ENCODE measurements at regions not wholly inside any gene's neighbourhood (a gene's known extent, or its start where the extent isn't known, plus 50 kb on each side); places are given as distances from the start of the nearest gene placed in this dataset.

DNA sequence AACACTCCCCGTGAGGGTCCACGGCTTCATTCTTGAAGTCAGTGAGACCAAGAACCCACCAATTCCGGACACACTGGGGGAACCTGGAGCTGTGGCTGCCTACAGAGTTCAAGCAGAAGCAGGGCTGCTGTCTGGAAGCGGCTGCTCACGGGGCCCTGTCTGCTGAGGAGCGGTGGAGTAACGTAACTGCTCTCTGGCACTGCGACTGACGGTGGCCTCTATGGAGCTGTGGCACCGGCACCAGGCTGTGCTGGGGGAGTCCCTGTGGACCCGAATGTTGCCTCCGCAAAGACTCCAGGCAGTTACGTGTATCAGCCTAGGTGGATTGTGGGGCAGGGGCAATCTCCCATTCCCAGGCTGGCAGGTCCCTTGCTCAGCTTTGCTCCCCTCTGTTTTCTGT, 703.3 kb upstream of the FRG1 start:
- DNase-seq (ENCODE audit: low read depth in 2 of 2), result no peak

DNA sequence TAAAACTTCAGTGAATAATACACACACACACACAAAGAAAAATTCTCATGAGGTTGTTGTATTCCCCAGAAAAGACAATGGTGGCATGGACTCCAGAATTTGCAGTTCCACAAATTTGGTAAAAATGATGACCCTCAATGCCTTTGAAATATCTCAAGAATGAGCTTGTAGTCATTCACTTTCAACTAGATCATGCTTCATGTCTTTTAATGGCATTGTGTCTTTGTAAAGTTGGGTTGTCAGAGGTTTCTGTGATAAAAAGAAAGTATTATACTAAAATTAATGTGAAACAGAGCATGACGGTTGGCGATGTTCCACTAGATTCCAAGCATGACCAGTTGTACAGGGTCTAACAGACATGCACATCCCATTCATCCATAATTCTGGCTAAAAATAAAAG, 685.0 kb upstream of the FRG1 start:
- no peak for DNase-seq (ENCODE audit: low read depth in 2 of 2)

GRCh38 chr4:189261475-189261874, 679.2 kb upstream of the FRG1 start:
- no peak for DNase-seq (ENCODE audit: low read depth in 2 of 2)

GRCh38 chr4:189265515-189265914, 675.2 kb upstream of the FRG1 start:
- DNase-seq (ENCODE audit: low read depth in 2 of 2), result no peak

DNA sequence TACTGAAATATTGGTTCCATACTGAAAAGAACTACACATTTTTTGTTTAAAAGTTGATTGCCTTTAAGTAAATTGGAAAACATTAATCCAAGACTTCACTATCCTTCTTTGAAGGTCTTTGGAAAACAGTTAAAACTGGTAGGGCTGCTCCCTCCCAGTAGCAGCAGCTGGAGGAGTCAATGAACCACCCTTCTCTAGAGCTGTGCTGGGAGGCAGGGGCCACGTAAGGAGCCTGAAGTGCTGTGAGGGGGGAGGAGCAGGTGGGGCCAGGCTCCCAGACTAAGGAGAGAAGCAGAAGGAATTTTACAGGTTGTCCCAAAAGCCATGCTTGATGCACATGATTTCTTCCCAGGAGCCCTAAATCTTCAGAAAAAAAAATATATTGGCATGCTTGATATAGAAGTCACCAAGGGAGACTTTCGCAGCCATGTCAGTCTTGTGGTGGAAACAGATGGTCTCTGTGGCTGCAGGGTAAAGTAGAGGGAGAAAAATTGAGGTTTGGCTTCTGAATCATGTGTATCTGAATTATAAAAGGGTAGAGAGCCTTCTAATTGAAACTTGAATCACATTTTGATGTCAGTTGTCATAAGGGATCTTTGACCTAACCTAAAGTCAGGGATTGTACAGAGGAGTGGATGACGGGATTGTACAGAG, 673.2 kb upstream of the FRG1 start:
- no peak for DNase-seq (ENCODE audit: low read depth in 2 of 2)

- DNase-seq (ENCODE audit: low read depth in 2 of 2), result no peak
Measured at GRCh38 chr4:189278597-189279165, 662.0 kb upstream of the FRG1 start.

GRCh38 chr4:189279188-189279587, 661.5 kb upstream of the FRG1 start:
- no peak for DNase-seq (ENCODE audit: low read depth in 2 of 2)

DNA sequence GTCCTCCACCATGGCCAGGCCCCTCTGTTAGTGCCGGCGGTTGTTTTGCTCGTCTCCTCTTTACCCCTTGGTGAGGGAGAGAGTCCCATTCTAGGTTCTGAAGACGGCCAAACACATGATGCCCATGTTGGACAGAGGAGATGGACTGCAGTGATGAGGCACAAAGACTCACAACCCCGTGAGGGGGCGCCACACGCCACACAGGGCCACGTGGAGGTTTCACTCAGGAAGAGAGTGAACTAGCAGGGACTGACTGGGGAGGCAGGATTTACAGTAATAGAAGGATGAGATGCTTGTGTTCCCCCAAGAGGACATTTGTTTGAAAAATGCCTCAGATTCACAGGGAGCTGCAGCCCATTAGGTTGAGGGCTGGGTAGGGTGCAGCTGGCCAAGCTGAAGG, 655.3 kb upstream of the FRG1 start:
- DNase-seq (ENCODE audit: low read depth in 2 of 2), result no peak

DNA sequence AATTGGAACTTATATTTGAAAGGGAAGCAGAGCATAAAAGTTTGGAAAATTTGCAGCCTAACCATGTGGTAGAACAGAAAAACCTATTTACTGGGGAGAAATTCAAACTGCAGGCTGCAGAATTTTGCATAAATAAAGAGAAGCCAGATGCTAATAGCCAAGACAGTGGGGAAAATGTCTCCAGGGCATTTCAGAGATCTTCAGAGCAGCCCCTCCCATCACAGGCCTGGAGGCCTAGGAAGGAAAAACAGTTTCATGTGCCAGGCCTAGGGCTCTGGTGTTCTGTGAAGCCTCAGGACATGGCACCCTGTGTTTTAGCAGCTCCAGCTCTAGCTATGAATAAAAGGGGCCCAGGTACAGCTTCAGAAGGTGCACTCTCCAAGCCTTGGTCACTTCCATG, 648.7 kb upstream of the FRG1 start:
- DNase-seq (ENCODE audit: low read depth in 2 of 2), result no peak

DNA sequence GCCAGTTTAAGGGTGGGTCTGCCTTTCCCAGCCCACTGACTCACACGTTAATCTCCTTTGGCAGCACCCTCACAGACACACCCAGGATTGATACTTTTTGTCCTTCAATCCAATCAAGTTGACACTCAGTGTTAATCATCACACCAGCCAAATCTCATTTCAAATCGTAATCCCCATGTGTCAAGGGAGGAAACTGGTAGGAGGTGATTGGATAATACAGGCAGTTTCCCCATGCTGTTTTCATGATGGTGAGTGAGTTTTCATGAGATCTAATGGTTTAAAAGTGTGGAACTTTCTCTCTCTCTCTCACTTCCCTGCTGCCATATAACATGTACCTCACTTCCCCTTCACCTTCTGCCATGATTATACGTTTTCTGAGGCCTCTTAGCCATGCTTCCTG, 647.2 kb upstream of the FRG1 start:
- no peak for DNase-seq (ENCODE audit: low read depth in 2 of 2)

- DNase-seq (ENCODE audit: low read depth in 2 of 2), result no peak
Measured at GRCh38 chr4:189294574-189294973, 646.1 kb upstream of the FRG1 start.

GRCh38 chr4:189299706-189300105, 641.0 kb upstream of the FRG1 start:
- DNase-seq (ENCODE audit: low read depth in 2 of 2), result no peak

GRCh38 chr4:189301692-189302091, 639.0 kb upstream of the FRG1 start:
- DNase-seq (ENCODE audit: low read depth in 2 of 2), result no peak

DNA sequence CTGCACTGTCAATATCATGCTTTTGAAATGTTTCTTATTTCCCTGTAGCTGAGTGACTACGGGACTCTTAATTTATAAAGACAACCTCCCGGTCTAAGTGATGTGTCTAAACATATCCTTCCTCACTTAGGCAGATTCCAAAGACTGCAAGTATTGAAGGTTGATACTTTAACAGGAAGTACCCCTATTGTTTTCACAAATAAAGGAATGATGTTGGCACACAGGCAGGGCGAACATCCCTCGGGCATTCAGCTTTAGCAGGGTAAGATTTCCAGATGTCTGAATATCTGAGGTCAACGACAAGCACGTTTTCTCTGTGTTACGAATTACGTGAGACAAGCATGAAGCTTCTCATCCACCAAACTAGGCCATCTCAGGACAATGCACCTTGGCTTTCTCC, 638.0 kb upstream of the FRG1 start:
- no peak for DNase-seq (ENCODE audit: low read depth in 2 of 2)

- DNase-seq (ENCODE audit: low read depth in 2 of 2), result no peak
Measured at GRCh38 chr4:189304167-189304566, 636.5 kb upstream of the FRG1 start.

DNA sequence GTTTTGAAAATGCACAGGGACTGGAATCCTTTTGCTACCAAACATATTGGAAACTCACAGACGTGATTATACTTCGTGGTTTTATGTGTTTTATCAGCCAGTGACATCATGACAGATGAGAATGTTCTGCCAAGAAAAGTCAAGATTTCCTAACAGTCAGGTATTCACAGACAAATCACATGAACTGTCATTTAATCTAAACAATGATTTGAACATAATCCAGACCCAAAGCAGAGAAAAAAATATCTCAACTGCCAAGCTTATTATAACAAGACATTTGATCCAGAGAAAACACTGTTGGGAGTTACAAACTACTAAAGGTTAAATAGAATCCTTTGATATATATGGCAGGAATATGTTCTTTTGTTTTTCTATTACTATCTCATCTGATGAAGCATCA, 635.9 kb upstream of the FRG1 start:
- DNase-seq (ENCODE audit: low read depth in 2 of 2), result no peak

GRCh38 chr4:189305500-189305899, 635.2 kb upstream of the FRG1 start:
- no peak for DNase-seq (ENCODE audit: low read depth in 2 of 2)

GRCh38 chr4:189311251-189311650, 629.4 kb upstream of the FRG1 start:
- no peak for DNase-seq (ENCODE audit: low read depth in 2 of 2)

- DNase-seq (ENCODE audit: low read depth in 2 of 2), result no peak
Measured at GRCh38 chr4:189313064-189313463, 627.6 kb upstream of the FRG1 start.

DNA sequence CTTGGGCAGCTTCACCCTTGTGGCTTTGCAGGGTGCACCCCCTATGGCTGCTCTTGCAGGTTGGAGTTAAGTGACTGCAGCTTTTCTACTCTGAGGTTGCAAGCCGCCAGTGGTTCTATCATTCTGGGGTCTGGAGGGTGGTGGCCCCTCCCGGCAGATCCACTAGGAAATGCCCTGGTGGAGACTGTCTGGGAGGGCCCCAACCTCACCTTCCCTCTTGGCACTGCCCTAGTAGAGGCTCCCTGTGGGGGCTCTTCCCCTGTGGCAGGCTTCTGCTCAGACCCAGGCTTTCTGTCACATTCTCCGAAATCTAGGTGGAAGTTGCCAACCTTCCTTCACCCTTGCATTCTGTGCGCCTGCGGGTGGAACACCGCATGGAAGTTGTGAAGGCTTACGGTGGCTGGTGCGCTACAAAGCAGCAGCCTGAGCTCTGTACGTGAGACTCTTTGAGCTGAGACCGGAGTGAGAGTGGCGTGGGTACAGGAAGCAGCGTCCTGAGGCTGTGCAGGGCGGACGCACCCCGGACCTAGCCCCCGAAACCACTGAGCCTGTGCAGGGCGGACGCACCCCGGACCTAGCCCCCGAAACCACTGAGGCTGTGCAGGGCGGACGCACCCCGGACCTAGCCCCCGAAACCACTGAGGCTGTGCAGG, 626.7 kb upstream of the FRG1 start:
- no peak for DNase-seq (ENCODE audit: low read depth in 2 of 2)

DNA sequence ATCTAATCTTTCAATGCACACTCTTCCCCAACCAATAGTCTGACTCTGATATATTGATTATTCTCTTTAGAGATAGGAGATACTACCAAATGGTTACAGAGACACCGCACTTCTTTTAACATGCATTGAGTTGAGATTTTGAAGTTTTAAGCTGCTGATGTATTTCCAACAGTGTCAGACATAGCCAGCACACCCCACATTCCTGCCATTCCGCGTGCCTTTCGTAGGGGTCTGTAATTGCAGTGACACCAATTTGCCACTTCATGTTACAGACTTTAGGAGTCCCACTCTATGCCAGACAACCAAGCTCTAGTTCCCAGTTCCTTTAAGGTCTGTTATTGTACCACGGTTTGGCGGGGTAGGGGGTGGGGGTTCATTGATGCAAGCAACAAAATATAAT, 618.2 kb upstream of the FRG1 start:
- DNase-seq (ENCODE audit: low read depth in 2 of 2), result no peak

- no peak for DNase-seq (ENCODE audit: low read depth in 2 of 2)
Measured at GRCh38 chr4:189341881-189342280, 598.8 kb upstream of the FRG1 start.

DNA sequence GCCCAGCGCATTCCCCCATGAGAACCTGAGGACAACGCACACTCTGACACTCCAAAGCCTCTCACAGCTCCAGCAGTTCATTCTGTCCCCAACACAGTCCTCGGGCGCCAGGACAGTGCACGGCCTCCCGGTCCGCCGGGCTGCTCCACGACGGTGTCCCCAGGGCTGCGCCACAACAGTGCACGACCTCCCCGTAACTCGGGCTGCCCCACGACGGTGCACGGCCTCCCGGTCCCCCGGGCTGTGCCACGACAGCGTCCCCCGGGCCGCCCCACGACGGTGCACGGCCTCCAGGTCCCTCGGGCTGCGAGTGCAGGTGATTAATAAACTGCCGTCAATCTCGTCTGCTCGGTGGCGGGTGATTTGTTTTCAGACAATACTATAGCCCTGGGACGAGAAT, 585.1 kb upstream of the FRG1 start:
- no peak for DNase-seq (ENCODE audit: low read depth in 2 of 2)

GRCh38 chr4:189362364-189362763, 578.3 kb upstream of the FRG1 start:
- DNase-seq (ENCODE audit: low read depth in 2 of 2), result no peak

Data from stimulated activated CD4-positive, alpha-beta T cell treated with anti-CD3 and anti-CD28 coated beads, Interleukin-15, amount 100 ng/mL, for 48 hours (primary cell).